Adrenal gland (tissue), 9 donors: ENCODE measurements at regions not wholly inside any gene's neighbourhood (a gene's known extent, or its start where the extent isn't known, plus 50 kb on each side); places are given as distances from the start of the nearest gene placed in this dataset.

Experiments
- DNase-seq, 7 donors: peaks; one replicate each; pipeline ENCODE4 v3.0.0-alpha.2; 2019 to 2020
- H3K27ac ChIP-seq, 5 donors: fragments of 200-600 bp; sonication (generic) in 4 of 5; 1 replicate in 3 of 5; 2 replicates in 2 of 5; pipeline versions ENCODE4 v1.5.1 to v1.8.0; 2016 to 2020; ENCODE audit warnings: mild to moderate bottlenecking in 1 of 5
- H3K27me3 ChIP-seq: fragments of 200-600 bp; 2 replicates; pipeline ENCODE4 v1.8.0; 2021
- H3K36me3 ChIP-seq, 2 donors: fragments of 200-600 bp; replicated peaks in 1 of 2; 1 replicate in 1 of 2; 2 replicates in 1 of 2; pipeline versions ENCODE4 v1.5.1 to v1.8.0; 2018 to 2022
- H3K4me1 ChIP-seq, 2 donors: fragments of 200-600 bp; replicated peaks in 1 of 2; 1 replicate in 1 of 2; 2 replicates in 1 of 2; pipeline versions ENCODE4 v1.5.1 to v1.8.0; 2018 to 2021
- H3K4me3 ChIP-seq, 4 donors: fragments of 200-600 bp; sonication (generic) in 3 of 4; one replicate each; pipeline ENCODE4 v1.5.1; 2016 to 2018
- H3K9me3 ChIP-seq, 3 donors: fragments of 200-600 bp; sonication (generic) in 1 of 3; replicated peaks in 1 of 3; 1 replicate in 2 of 3; 2 replicates in 1 of 3; pipeline versions ENCODE4 v1.5.1 to v1.8.0; 2016 to 2021
- CTCF ChIP-seq, 6 experiments: fragments of 450-650 bp in 4 of 6; fragments of 200-600 bp in 2 of 6; sonication (generic) in 1 of 6; IDR thresholded peaks; 1 replicate in 5 of 6; 2 replicates in 1 of 6; pipeline versions ENCODE4 v1.5.1 to v1.8.0; 2016 to 2021; ENCODE audit warnings: antibody characterized with exemption in 6 of 6, mild to moderate bottlenecking in 2 of 6, moderate library complexity in 1 of 6
- POLR2A ChIP-seq, 2 donors: fragments of 450-650 bp; IDR thresholded peaks; one replicate each; pipeline ENCODE4 v1.6.1; 2017; ENCODE audit warnings: antibody characterized with exemption in 2 of 2, mild to moderate bottlenecking in 2 of 2, moderate library complexity in 1 of 2
- WGBS, 4 donors: extraction: QIAGEN DNeasy Blood & Tissue Kit in 2 of 4; methylation state at CpG; one replicate each; pipeline versions ENCODE4 v1.1.5 to v1.1.7; 2013 to 2017; 5-methylcytosine and 5-hydroxymethylcytosine counted together
- intact Hi-C, 2 donors: fragments of 100-400 bp; cut with DNase I; formaldehyde crosslinking; loops; one replicate each; pipeline versions ENCODE4 v1.14.1 to v1.15.0; 2022 to 2023
- donor health status: healthy with polysubstance abuse.
- donor health status: Bipolar disorder and iron deficiency.
- donor health status: DM: yes; HTN: yes; CAD: no.
- donor health status: DM: no; HTN: no; CAD: no.
- donor health status: DM: no; HTN: no; CAD: no.

GRCh38 chr6:1028723-1029122 is 283.2 kb upstream of the FOXQ1 start:
- H3K4me3 ChIP-seq, result no peak overlapping the region
- H3K4me1 ChIP-seq, result no peaks in the 10 kb centered on the region
- H3K36me3 ChIP-seq, result no peaks in the 10 kb centered on the region
- intact Hi-C loops, result no loop called here
- WGBS, 4 donors, result 84 to 92% (median 90%) methylated on average over 8 of the region's 8 CpGs
- peaks cover 3% of the 10 kb centered on the region for H3K27me3 ChIP-seq
- H3K9me3 ChIP-seq, result no peaks in the 10 kb centered on the region
- no peak overlapping the region for H3K27ac ChIP-seq
- no peak for DNase-seq
- TF ChIP-seq CTCF (IDR thresholded peaks at IDR 0.05) (no peak), POLR2A (IDR thresholded peaks at IDR 0.05) (no peak)

DNA sequence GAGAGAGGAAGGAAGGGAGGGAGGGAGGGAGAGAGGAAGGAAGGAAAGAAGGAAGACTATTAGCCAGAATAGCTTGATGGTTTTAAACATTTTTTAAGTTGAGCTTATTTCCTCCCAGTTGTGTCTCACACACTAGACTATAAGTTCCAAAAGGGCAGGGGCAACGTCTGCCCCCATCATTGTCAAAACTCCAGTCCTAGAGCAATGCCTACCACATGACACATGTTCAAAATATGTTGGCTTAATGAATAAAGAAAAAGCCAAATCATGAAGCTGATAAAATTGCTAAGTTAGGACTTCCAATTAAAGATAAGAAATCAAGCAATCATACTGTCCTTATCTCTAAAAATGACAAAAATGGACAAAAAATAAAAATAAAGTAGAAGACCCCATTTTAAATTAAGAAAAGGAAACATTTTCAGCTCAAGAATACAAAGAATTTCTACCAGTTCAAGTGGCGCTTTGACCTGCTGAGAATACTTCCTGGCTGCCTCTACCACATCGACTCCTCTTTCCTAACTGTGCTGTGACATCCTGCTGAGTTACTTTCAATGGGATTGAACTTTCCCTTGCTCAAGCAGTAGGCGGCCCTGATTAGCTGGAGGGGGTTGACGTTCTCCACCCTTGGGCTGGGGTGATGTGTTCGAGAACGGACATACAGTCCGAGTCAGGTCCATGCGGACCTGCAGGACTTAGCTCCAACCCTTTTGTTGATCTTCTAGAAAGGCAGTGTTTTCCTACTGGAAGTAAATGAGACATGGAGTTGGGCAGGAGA is 283.9 kb upstream of the FOXQ1 start:
- 62 to 84% (median 76%) methylated on average over 9 of the region's 9 CpGs for WGBS, 4 donors
- Histone ChIP-seq H3K36me3 (no peaks in the 10 kb centered on the region), H3K27ac (peak overlapping the region in 1 of 5 donors; percentile 33), H3K4me1 (no peaks in the 10 kb centered on the region), H3K9me3 (no peaks in the 10 kb centered on the region), H3K27me3 (peaks cover 3% of the 10 kb centered on the region), H3K4me3 (no peak overlapping the region)
- intact Hi-C loops, result no loop called here
- DNase-seq, result peak in 1 of 7 donors; percentile 3
- TF ChIP-seq POLR2A (IDR thresholded peaks at IDR 0.05), result no peak
- no peak for TF ChIP-seq CTCF (IDR thresholded peaks at IDR 0.05)

DNA sequence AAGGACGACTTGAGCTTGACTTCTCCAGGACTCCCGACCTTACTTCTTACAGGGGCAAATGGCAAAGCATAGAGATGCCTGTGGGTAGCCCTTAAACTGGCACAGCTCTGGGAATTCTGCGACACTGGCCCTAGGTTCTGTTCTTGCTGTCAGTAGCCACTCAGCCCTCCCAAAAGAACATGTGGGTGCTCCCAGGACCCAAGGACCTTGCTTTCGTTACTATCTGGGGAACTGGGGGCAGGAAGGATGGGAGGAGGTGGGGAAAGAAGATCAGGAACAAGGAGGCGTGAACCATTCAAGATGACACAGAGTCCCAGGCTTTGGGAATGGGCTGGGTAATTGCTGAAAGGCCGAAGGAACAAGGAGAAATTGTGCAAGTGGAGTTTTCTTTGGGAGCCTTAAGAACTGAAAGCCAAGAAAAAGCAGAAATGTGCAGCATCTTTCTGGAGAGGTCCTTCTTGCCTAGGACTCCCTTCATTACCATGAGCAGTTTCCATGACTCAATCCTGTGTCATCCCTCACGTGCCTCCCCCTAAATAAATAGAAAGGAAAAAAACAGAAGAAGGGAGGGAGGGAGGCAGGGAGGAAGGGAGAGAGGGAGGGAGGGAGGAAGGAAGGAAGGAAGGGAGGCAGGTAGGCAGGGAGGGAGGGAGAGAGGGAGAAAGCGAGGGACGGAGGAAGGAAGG is 284.6 kb upstream of the FOXQ1 start:
- DNase-seq, result no peak
- Histone ChIP-seq H3K9me3 (no peaks in the 10 kb centered on the region), H3K4me1 (no peaks in the 10 kb centered on the region), H3K27ac (peak overlapping the region in 1 of 5 donors; percentile 33), H3K36me3 (no peaks in the 10 kb centered on the region), H3K27me3 (peaks cover 3% of the 10 kb centered on the region), H3K4me3 (no peak overlapping the region)
- intact Hi-C loops, result no loop called here
- 60 to 62% (median 60%) methylated on average over 9 of the region's 9 CpGs for WGBS, 4 donors
- no peak for TF ChIP-seq POLR2A (IDR thresholded peaks at IDR 0.05)
- TF ChIP-seq CTCF (IDR thresholded peaks at IDR 0.05), result no peak

GRCh38 chr6:1025821-1026220 is 286.1 kb upstream of the FOXQ1 start:
- Histone ChIP-seq H3K27me3 (peaks cover 4% of the 10 kb centered on the region), H3K9me3 (no peaks in the 10 kb centered on the region), H3K4me3 (no peak overlapping the region), H3K4me1 (no peaks in the 10 kb centered on the region), H3K36me3 (no peaks in the 10 kb centered on the region), H3K27ac (no peak overlapping the region)
- intact Hi-C loops, result no loop called here
- no peak for TF ChIP-seq CTCF (IDR thresholded peaks at IDR 0.05)
- no peak for TF ChIP-seq POLR2A (IDR thresholded peaks at IDR 0.05)
- no peak for DNase-seq
- WGBS, 4 donors, result 82 to 91% (median 89%) methylated on average over 3 of the region's 3 CpGs
